HCT116 (cell line): ENCODE measurements at regions not wholly inside any gene's neighbourhood (a gene's known extent, or its start where the extent isn't known, plus 50 kb on each side); places are given as distances from the start of the nearest gene placed in this dataset.
A peak's percentile ranks its signal among the peaks of the same experiment; 100 is the strongest.

ENCODE experiments used
- ATAC-seq: fragments of 200-7000 bp; cut with Tn5 transposase; 2 replicates; pipeline ENCODE4 v1.9.1; 2020; ENCODE audit warnings: mild to moderate bottlenecking, moderate library complexity
- BruUV-seq: library from RNA; stranded (reverse); fragments of 400-500 nt; replicated peaks from 2 replicates; lab custom pipeline; 2021; lab: Mats Ljungman, UMichigan
- CTCF ChIA-PET: fragments of 300-600 bp; sonication (Branson Sonifier 250); formaldehyde crosslinking; loops from one replicate; lab custom pipeline; 2021; ENCODE audit warnings: antibody characterized with exemption; lab: Charles Lee
- POLR2A ChIA-PET: fragments of 300-600, 350-600 bp; sonication (Branson Sonifier 250); formaldehyde crosslinking; loops from one replicate; lab custom pipeline; 2021; ENCODE audit warnings: antibody characterized with exemption; lab: Charles Lee
- RAD21 ChIA-PET, 2 experiments: fragments of 300-600 bp; sonication (Branson Sonifier 250); formaldehyde crosslinking; loops; one replicate each; lab custom pipeline; 2023; ENCODE audit warnings: low total read pairs in 2 of 2; ENCODE audit not compliant: uncharacterized antibody in 2 of 2, unreplicated experiment in 2 of 2, low non-redundant PET in 1 of 2; lab: Charles Lee
- DNase-seq: peaks from one replicate; pipeline ENCODE4 v3.0.0-alpha.2; 2010; ENCODE audit warnings: low read depth, low spot score
- H2AFZ ChIP-seq: fragments of 200-600 bp; shearing (Covaris generic), sonication (generic); 2 replicates; pipeline ENCODE4 v1.6.1; 2017; ENCODE audit warnings: low read depth, mixed run types, mixed read lengths, antibody characterized with exemption, low read length; ENCODE audit not compliant: poor library complexity, severe bottlenecking
- H3K27ac ChIP-seq: 2 replicates; pipeline ENCODE4 v1.5.1; 2012; ENCODE audit warnings: low read depth, low read length
- H3K27me3 ChIP-seq: fragments of 200-600 bp; sonication (generic); 2 replicates; pipeline ENCODE4 v1.6.1; 2016; ENCODE audit warnings: mixed run types, low read length, mixed read lengths; ENCODE audit not compliant: insufficient read depth
- H3K36me3 ChIP-seq, 2 experiments: fragments of 200-500 bp in 1 of 2; fragments of 200-600 bp in 1 of 2; sonication (Bioruptor generic) in 1 of 2; sonication (generic) in 1 of 2; 2 replicates each; pipeline versions ENCODE4 v1.5.1 to v1.6.1; 2014 to 2016; ENCODE audit warnings: low read length in 2 of 2, inconsistent platforms in 1 of 2, mixed read lengths in 1 of 2, mixed run types in 1 of 2; ENCODE audit not compliant: insufficient read depth in 2 of 2, control insufficient read depth in 1 of 2
- H3K4me1 ChIP-seq, 2 experiments: fragments of 200-600 bp in 1 of 2; sonication (generic) in 1 of 2; 2 replicates each; pipeline versions ENCODE4 v1.5.1 to v1.6.1; 2012 to 2017; ENCODE audit warnings: low read length in 2 of 2, inconsistent platforms in 1 of 2, mild to moderate bottlenecking in 1 of 2, mixed read lengths in 1 of 2, mixed run types in 1 of 2, moderate library complexity in 1 of 2; ENCODE audit not compliant: insufficient read depth in 2 of 2, control insufficient read depth in 1 of 2
- H3K4me2 ChIP-seq: fragments of 200-600 bp; sonication (generic); 2 replicates; pipeline ENCODE4 v1.6.1; 2017; ENCODE audit warnings: mixed run types, low read length, mixed read lengths
- H3K4me3 ChIP-seq, 2 experiments: fragments of 200-600 bp in 1 of 2; sonication (generic) in 1 of 2; replicated peaks in 1 of 2; 2 replicates each; pipeline ENCODE4 v1.5.1; 2011 to 2016; ENCODE audit warnings: low read length in 2 of 2, control low read depth in 1 of 2, low read depth in 1 of 2, mild to moderate bottlenecking in 1 of 2, mixed read lengths in 1 of 2, mixed run types in 1 of 2
- H3K79me2 ChIP-seq: fragments of 200-600 bp; sonication (generic); 2 replicates; pipeline ENCODE4 v1.6.1; 2017; ENCODE audit warnings: mild to moderate bottlenecking, mixed run types, low read length, moderate library complexity, mixed read lengths; ENCODE audit not compliant: insufficient read depth
- H3K9ac ChIP-seq: fragments of 200-600 bp; sonication (generic); 2 replicates; pipeline ENCODE4 v1.6.1; 2016; ENCODE audit warnings: low read length, mixed read lengths
- H3K9me2 ChIP-seq: fragments of 200-600 bp; sonication (generic), shearing (Covaris generic); 2 replicates; pipeline ENCODE4 v1.6.1; 2017; ENCODE audit warnings: mixed run types, mild to moderate bottlenecking, moderate library complexity; ENCODE audit not compliant: insufficient read depth
- H3K9me3 ChIP-seq, 2 experiments: fragments of 200-500 bp in 1 of 2; fragments of 200-600 bp in 1 of 2; sonication (Bioruptor generic) in 1 of 2; sonication (generic) in 1 of 2; 2 replicates each; pipeline ENCODE4 v1.6.1; 2014 to 2017; ENCODE audit warnings: low read length in 2 of 2, mixed read lengths in 2 of 2, inconsistent platforms in 1 of 2, low read depth in 1 of 2, mild to moderate bottlenecking in 1 of 2, mixed run types in 1 of 2, moderate library complexity in 1 of 2; ENCODE audit not compliant: control insufficient read depth in 1 of 2, insufficient read depth in 1 of 2
- H4K20me1 ChIP-seq: fragments of 200-600 bp; sonication (generic), shearing (Covaris generic); 2 replicates; pipeline ENCODE4 v1.6.1; 2017; ENCODE audit warnings: mixed run types, mild to moderate bottlenecking, moderate library complexity; ENCODE audit not compliant: insufficient read depth
- ATF3 ChIP-seq: IDR thresholded peaks from 2 replicates; pipeline ENCODE4 v1.6.1; 2012
- CEBPB ChIP-seq: IDR thresholded peaks from 2 replicates; pipeline ENCODE4 v1.6.1; 2012; ENCODE audit warnings: low read depth
- EGR1 ChIP-seq: IDR thresholded peaks from 2 replicates; pipeline ENCODE4 v1.6.1; 2012; ENCODE audit warnings: low read depth
- FOSL1 ChIP-seq: IDR thresholded peaks from 2 replicates; pipeline ENCODE4 v1.6.1; 2012; ENCODE audit warnings: low read depth
- POLR2A ChIP-seq: IDR thresholded peaks from 2 replicates; pipeline ENCODE4 v1.7.0; 2011; ENCODE audit warnings: borderline replicate concordance; ENCODE audit not compliant: insufficient read depth, insufficient read length; ENCODE audit errors: extremely low read depth
- RAD21 ChIP-seq: IDR thresholded peaks from 2 replicates; pipeline ENCODE4 v1.6.1; 2012; ENCODE audit warnings: low read depth, mild to moderate bottlenecking
- REST ChIP-seq: IDR thresholded peaks from 2 replicates; pipeline ENCODE4 v1.6.1; 2012; ENCODE audit warnings: low read depth
- SIN3A ChIP-seq: IDR thresholded peaks from 2 replicates; pipeline ENCODE4 v1.6.1; 2012; ENCODE audit warnings: low read depth
- SP1 ChIP-seq: IDR thresholded peaks from 2 replicates; pipeline ENCODE4 v1.6.1; 2012; ENCODE audit warnings: low read depth
- SRF ChIP-seq: IDR thresholded peaks from 2 replicates; pipeline ENCODE4 v1.6.1; 2012; ENCODE audit warnings: low read depth
- TCF7L2 ChIP-seq: IDR thresholded peaks from 2 replicates; pipeline ENCODE4 v1.7.0; 2011; ENCODE audit warnings: borderline replicate concordance, inconsistent platforms; ENCODE audit not compliant: insufficient read depth, insufficient read length; ENCODE audit errors: extremely low read depth
- ZBTB33 ChIP-seq: IDR thresholded peaks from 2 replicates; pipeline ENCODE4 v1.6.1; 2011; ENCODE audit warnings: mild to moderate bottlenecking, low read length, moderate library complexity; ENCODE audit not compliant: insufficient replicate concordance; ENCODE audit errors: extremely low read depth
- intact Hi-C: fragments of 100-400 bp; cut with micrococcal nuclease; formaldehyde crosslinking; loops from 2 replicates; pipeline ENCODE4 v1.10.0; 2022
- TF ChIP-seq, protein P1 (sequence below), 3 experiments: fragments of 200-600 bp in 1 of 3; sonication (generic) in 1 of 3; IDR thresholded peaks in 2 of 3; conservative IDR thresholded peaks in 1 of 3; 2 replicates each; pipeline ENCODE4 v1.5.1; 2012 to 2017; ENCODE audit warnings: low read depth in 2 of 3, low read length in 2 of 3, antibody characterized with exemption in 1 of 3, borderline replicate concordance in 1 of 3, control low read depth in 1 of 3, mild to moderate bottlenecking in 1 of 3, mixed read lengths in 1 of 3, mixed run types in 1 of 3, moderate library complexity in 1 of 3; ENCODE audit not compliant: insufficient read depth in 1 of 3

DNA sequence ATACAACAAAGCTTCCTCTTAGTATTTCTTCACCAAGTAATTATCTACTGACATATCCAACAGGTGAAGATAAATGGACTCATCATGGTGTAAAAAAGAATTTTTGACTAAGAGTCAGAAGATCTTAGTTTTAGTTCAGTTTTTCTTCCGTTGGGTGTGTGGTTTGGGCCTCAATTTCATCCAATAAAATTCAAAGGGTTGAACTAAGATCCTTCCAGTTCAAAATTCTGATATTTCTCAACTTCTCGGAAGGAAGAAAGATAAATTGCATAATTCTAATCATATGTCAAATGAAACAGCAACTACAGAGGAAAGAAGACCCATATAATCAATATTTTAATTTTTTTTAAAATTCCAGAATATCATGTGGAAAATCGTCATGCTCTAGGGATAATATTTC is 192.7 kb downstream of the SPRY1 start:
- H3K9me2 ChIP-seq, result no peaks in the 10 kb centered on the region
- H3K4me2 ChIP-seq, result no peak overlapping the region
- CTCF ChIA-PET, result interaction anchor here (1.9 kb wide), 1 partner anchor 24 kb away, joined by 9 read pairs; no protein-coding TSS in a partner anchor
- RAD21 ChIA-PET, result no interaction called here
- H3K36me3 ChIP-seq, result no peaks in the 10 kb centered on the region
- no peaks in the 10 kb centered on the region for H4K20me1 ChIP-seq
- H2AFZ ChIP-seq, result peak overlapping the region; percentile 38
- TF ChIP-seq SIN3A, result no peak
- no peak overlapping the region; the same call in 1 of the 2 replicates for H3K27ac ChIP-seq
- H3K27me3 ChIP-seq, result no peaks in the 10 kb centered on the region
- POLR2A ChIA-PET, result interaction anchor here (1.2 kb wide), 1 partner anchor 13 kb away, joined by 3 read pairs; no protein-coding TSS in a partner anchor
- H3K4me3 ChIP-seq, result no peak overlapping the region
- no TSS peak for BruUV-seq
- DNase-seq, result no peak
- no peaks in the 10 kb centered on the region for H3K79me2 ChIP-seq
- H3K9me3 ChIP-seq, result no peaks in the 10 kb centered on the region
- intact Hi-C loops, result no loop called here
- H3K9ac ChIP-seq, result no peak overlapping the region
- H3K4me1 ChIP-seq, result peaks cover 20 to 21% of the 10 kb centered on the region in 2 experiments
- ATAC-seq, result no peak

DNA sequence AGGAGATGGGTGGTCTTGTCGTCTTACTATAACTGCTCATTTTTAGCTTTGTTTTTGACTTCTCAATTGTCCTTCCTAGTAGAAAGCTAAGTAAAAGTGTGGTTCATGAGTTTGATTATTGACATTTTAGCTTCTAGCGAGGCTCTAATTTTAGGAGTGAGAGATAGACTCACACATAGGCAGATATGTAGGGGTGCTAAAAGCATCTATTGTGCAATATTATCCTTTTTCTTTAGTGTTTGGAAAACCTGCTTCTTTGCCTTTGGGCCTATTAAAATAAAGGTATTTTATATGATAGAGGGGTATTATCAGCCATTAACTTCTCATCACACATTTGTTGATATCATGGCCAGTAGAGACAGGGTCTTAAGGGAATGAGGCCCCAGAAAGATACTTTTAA is 195.3 kb downstream of the SPRY1 start:
- H4K20me1 ChIP-seq, result no peaks in the 10 kb centered on the region
- no peak for ATAC-seq
- no peak overlapping the region for H3K9ac ChIP-seq
- H3K4me3 ChIP-seq, result no peak overlapping the region
- intact Hi-C loops, result no loop called here
- no peaks in the 10 kb centered on the region for H3K9me2 ChIP-seq
- H3K9me3 ChIP-seq, result no peaks in the 10 kb centered on the region
- no peak overlapping the region for H3K27ac ChIP-seq
- ChIA-PET RAD21 (no interaction called here), CTCF (no interaction called here), POLR2A (no interaction called here)
- no peaks in the 10 kb centered on the region for H3K27me3 ChIP-seq
- peaks cover 20 to 21% of the 10 kb centered on the region in 2 experiments for H3K4me1 ChIP-seq
- no peak overlapping the region for H2AFZ ChIP-seq
- no TSS peak for BruUV-seq
- no peak for DNase-seq
- no peaks in the 10 kb centered on the region for H3K36me3 ChIP-seq
- H3K4me2 ChIP-seq, result no peak overlapping the region
- H3K79me2 ChIP-seq, result no peaks in the 10 kb centered on the region
- no peak for TF ChIP-seq SIN3A
- TF ChIP-seq RAD21, result no peak
- no peak for TF ChIP-seq TCF7L2
- no peak for TF ChIP-seq SP1
- TF ChIP-seq POLR2A, result no peak
- TF ChIP-seq CEBPB, result no peak
- no peak for TF ChIP-seq EGR1
- no peak for TF ChIP-seq SRF
- no peak for TF ChIP-seq ATF3
- TF ChIP-seq, protein P1, sequence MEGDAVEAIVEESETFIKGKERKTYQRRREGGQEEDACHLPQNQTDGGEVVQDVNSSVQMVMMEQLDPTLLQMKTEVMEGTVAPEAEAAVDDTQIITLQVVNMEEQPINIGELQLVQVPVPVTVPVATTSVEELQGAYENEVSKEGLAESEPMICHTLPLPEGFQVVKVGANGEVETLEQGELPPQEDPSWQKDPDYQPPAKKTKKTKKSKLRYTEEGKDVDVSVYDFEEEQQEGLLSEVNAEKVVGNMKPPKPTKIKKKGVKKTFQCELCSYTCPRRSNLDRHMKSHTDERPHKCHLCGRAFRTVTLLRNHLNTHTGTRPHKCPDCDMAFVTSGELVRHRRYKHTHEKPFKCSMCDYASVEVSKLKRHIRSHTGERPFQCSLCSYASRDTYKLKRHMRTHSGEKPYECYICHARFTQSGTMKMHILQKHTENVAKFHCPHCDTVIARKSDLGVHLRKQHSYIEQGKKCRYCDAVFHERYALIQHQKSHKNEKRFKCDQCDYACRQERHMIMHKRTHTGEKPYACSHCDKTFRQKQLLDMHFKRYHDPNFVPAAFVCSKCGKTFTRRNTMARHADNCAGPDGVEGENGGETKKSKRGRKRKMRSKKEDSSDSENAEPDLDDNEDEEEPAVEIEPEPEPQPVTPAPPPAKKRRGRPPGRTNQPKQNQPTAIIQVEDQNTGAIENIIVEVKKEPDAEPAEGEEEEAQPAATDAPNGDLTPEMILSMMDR (IDR thresholded peaks at IDR 0.05 in 2 of 3, conservative IDR thresholded peaks at IDR 0.05 in 1 of 3; ENCODE audit: borderline replicate concordance in 1 of 3, insufficient read depth in 1 of 3, low read depth in 2 of 3, low read length in 2 of 3), result no peak
- no peak for TF ChIP-seq REST
- no peak for TF ChIP-seq ZBTB33
- TF ChIP-seq FOSL1, result no peak
